ENCODE measurements at regions not wholly inside any gene's neighbourhood (a gene's known extent, or its start where the extent isn't known, plus 50 kb on each side); places are given as distances from the start of the nearest gene placed in this dataset.

DNA sequence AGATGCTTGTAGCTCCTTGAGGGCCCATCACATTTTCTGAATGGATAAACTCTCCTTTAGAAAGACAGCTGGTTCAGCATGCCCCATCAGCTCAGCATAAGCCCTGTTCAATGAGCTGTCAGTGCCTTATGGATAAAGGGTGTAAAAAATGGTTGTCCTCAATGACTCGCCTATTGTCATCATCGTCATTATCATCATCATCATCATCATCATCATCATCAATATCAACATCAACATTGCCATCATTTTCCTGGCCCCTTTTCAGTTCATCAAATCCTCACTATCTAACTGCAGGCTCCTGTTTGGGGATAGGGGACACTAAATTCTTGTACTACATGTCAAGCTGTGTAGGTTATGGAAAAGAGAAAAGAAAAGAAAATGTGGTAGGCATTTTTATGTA, 310.7 kb upstream of the MTNR1B start:
- no peaks in the 10 kb centered on the region for H3K27me3 ChIP-seq
- no peaks in the 10 kb centered on the region for H3K36me3 ChIP-seq
- H3K4me1 ChIP-seq: no peaks in the 10 kb centered on the region
- WGBS, 2 donors: 76 to 79% methylated on average over 2 of the region's 2 CpGs
- H3K27ac ChIP-seq: no peak overlapping the region
- H3K4me3 ChIP-seq: no peak overlapping the region
- intact Hi-C loops (cut with DNase I): no loop called here
- no peak for DNase-seq
- TF ChIP-seq POLR2A (IDR thresholded peaks at IDR 0.05): no peak
- TF ChIP-seq, protein P1, sequence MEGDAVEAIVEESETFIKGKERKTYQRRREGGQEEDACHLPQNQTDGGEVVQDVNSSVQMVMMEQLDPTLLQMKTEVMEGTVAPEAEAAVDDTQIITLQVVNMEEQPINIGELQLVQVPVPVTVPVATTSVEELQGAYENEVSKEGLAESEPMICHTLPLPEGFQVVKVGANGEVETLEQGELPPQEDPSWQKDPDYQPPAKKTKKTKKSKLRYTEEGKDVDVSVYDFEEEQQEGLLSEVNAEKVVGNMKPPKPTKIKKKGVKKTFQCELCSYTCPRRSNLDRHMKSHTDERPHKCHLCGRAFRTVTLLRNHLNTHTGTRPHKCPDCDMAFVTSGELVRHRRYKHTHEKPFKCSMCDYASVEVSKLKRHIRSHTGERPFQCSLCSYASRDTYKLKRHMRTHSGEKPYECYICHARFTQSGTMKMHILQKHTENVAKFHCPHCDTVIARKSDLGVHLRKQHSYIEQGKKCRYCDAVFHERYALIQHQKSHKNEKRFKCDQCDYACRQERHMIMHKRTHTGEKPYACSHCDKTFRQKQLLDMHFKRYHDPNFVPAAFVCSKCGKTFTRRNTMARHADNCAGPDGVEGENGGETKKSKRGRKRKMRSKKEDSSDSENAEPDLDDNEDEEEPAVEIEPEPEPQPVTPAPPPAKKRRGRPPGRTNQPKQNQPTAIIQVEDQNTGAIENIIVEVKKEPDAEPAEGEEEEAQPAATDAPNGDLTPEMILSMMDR (IDR thresholded peaks at IDR 0.05): no peak
- H3K9me3 ChIP-seq: no peaks in the 10 kb centered on the region

DNA sequence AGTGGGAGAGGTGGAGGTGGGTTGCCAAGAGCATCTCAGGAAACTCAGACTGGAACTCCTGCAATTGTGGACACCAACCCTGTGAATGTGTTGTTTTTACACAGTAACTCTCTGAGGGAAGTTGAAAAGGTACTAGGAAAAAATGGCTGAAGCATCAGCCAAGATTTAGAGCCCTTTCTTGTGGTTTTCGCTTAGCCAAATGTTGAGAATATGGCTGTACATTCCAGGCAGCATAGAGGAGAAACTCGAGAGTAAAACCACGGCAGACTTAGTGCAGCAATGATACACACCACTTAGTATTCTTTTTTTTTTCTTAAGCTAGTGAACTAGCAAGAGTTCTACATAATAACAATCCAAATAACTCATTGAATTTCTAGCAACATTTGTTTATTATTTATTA, 309.7 kb upstream of the MTNR1B start:
- no peaks in the 10 kb centered on the region for H3K36me3 ChIP-seq
- no peaks in the 10 kb centered on the region for H3K4me1 ChIP-seq
- no peak for DNase-seq
- H3K9me3 ChIP-seq: no peaks in the 10 kb centered on the region
- 57 to 64% methylated on average over 3 of the region's 3 CpGs for WGBS, 2 donors
- H3K27me3 ChIP-seq: no peaks in the 10 kb centered on the region
- no peak overlapping the region for H3K4me3 ChIP-seq
- H3K27ac ChIP-seq: no peak overlapping the region
- intact Hi-C loops (cut with DNase I): no loop called here
- TF ChIP-seq, protein P1 (IDR thresholded peaks at IDR 0.05): no peak
- TF ChIP-seq POLR2A (IDR thresholded peaks at IDR 0.05): no peak

DNA sequence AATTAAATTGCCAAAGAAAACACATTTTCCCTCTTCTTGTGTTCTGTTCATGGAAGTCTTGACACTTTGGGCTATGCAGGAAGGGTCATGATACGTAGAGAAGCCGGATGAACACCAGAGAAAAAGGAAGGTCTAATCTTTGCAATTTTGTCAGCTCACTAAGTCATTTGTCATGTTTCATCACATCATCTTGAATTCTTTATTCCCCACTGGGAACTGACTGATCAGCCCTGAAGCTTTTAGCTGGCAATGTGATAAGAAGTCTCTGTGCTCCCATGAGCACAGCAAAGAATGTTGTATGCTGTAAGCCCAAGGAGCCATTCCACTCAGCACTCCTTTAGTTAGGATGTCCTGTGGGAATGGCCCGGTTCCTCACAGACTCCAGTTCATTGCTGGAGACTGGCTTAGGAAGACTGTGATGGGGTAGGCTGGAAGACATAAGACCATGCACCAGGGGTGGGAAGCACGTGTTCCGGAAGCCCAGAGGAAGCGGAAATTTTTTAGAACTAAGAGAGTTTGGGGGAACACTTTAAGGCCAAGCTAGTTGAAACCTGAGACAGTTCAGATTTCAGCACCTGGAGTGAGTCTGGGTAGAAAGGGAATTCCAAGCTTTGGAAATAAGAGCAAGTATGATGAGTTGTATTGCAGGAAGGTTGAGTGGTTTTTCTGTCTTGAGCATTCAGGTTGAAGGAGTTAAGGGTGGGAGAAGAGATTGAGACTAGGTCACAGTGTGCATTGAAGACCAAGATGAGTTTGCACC, 306.7 kb upstream of the MTNR1B start:
- 81 to 83% methylated on average over 5 to 6 of the region's 6 CpGs for WGBS, 2 donors
- no peaks in the 10 kb centered on the region for H3K4me1 ChIP-seq
- no peaks in the 10 kb centered on the region for H3K36me3 ChIP-seq
- no peak overlapping the region for H3K4me3 ChIP-seq
- H3K27ac ChIP-seq: no peak overlapping the region
- H3K27me3 ChIP-seq: no peaks in the 10 kb centered on the region
- intact Hi-C loops (cut with DNase I): no loop called here
- TF ChIP-seq POLR2A (IDR thresholded peaks at IDR 0.05): no peak
- TF ChIP-seq, protein P1 (IDR thresholded peaks at IDR 0.05): no peak
- no peaks in the 10 kb centered on the region for H3K9me3 ChIP-seq
- no peak for DNase-seq

DNA sequence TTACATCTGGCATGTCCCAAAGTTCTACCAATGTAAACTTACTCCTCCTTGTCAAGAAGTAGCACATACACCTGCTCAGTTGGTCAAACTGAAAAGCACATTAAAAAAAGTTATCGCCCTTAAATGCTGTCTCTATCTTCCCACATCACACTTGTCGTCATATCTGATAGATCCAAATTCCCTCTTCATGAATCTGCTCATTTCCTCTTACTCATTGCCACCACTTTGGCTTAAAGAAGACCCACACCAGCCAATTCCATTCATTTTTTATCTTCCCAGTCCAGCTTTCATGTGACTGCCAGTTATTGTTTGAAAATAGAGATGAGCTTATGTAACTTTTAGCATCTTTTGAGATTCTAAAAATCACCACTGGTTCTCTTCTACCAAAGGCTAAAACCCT, 305.9 kb upstream of the MTNR1B start:
- no peaks in the 10 kb centered on the region for H3K27me3 ChIP-seq
- no peaks in the 10 kb centered on the region for H3K9me3 ChIP-seq
- no peaks in the 10 kb centered on the region for H3K36me3 ChIP-seq
- WGBS, 2 donors: 67 to 75% methylated on average over 2 of the region's 2 CpGs
- no peak for DNase-seq
- no peak overlapping the region for H3K27ac ChIP-seq
- TF ChIP-seq, protein P1 (IDR thresholded peaks at IDR 0.05): no peak
- TF ChIP-seq POLR2A (IDR thresholded peaks at IDR 0.05): no peak
- no peaks in the 10 kb centered on the region for H3K4me1 ChIP-seq
- intact Hi-C loops (cut with DNase I): no loop called here
- H3K4me3 ChIP-seq: no peak overlapping the region

DNA sequence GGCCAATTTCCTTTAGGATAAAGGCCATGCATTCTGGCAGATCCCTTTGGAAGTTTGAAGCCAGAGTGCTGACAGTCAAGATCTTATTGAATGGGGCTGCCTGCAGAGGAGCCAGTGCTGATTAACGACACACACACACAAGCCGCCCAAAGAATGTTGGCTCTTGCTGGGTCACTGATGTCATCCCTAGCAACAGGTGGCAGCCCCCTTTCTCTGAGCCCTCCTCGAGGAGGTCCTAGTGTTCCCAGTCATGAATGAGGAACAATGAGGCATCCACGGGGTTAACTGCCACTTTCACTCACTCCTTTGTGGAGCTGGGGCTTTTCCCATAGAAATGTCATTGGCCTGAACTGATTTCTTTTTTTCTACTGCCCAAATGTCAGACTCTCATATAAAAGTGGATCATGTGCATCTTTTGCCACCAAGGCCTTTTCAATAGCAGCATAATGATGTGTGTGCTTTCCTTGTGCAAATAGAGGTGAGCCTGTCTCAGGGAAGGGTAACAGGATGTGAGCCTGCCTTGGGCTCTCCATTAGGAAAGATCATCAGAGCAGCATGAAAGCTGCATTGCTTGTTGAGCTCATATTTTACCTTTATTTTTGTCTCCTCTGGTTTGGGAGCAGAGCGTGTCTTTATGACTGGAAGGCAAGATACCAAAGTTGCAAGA, 301.8 kb upstream of the MTNR1B start:
- intact Hi-C loops (cut with DNase I): no loop called here
- Histone ChIP-seq H3K4me3 (no peak overlapping the region), H3K4me1 (no peaks in the 10 kb centered on the region), H3K36me3 (no peaks in the 10 kb centered on the region), H3K9me3 (no peaks in the 10 kb centered on the region), H3K27me3 (no peaks in the 10 kb centered on the region), H3K27ac (no peak overlapping the region)
- 45 to 55% methylated on average over 3 to 5 of the region's 5 CpGs for WGBS, 2 donors
- TF ChIP-seq POLR2A (IDR thresholded peaks at IDR 0.05): no peak
- TF ChIP-seq, protein P1 (IDR thresholded peaks at IDR 0.05): no peak
- no peak for DNase-seq

Data from esophagus squamous epithelium (tissue), 5 donors.